Upper lobe of left lung (tissue), 4 donors: ENCODE measurements at regions not wholly inside any gene's neighbourhood (a gene's known extent, or its start where the extent isn't known, plus 50 kb on each side); places are given as distances from the start of the nearest gene placed in this dataset.

Experiments
- EP300 ChIP-seq, 4 donors: sonication (generic); formaldehyde crosslinking; IDR thresholded peaks; one replicate each; pipeline ENCODE4 v1.5.1; 2017; ENCODE audit warnings: antibody characterized with exemption in 4 of 4, control low read depth in 2 of 4
- TF ChIP-seq, protein P1 (sequence below), 6 experiments: fragments of 450-650 bp in 4 of 6; fragments of 200-600 bp in 2 of 6; sonication (generic) in 2 of 6; IDR thresholded peaks; one replicate each; pipeline ENCODE4 v1.5.1; 2016 to 2019; ENCODE audit warnings: antibody characterized with exemption in 6 of 6

GRCh38 chr5:88389338-88390095 is 120.9 kb upstream of the TMEM161B start:
- TF ChIP-seq, protein P1, sequence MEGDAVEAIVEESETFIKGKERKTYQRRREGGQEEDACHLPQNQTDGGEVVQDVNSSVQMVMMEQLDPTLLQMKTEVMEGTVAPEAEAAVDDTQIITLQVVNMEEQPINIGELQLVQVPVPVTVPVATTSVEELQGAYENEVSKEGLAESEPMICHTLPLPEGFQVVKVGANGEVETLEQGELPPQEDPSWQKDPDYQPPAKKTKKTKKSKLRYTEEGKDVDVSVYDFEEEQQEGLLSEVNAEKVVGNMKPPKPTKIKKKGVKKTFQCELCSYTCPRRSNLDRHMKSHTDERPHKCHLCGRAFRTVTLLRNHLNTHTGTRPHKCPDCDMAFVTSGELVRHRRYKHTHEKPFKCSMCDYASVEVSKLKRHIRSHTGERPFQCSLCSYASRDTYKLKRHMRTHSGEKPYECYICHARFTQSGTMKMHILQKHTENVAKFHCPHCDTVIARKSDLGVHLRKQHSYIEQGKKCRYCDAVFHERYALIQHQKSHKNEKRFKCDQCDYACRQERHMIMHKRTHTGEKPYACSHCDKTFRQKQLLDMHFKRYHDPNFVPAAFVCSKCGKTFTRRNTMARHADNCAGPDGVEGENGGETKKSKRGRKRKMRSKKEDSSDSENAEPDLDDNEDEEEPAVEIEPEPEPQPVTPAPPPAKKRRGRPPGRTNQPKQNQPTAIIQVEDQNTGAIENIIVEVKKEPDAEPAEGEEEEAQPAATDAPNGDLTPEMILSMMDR (IDR thresholded peaks at IDR 0.05), result no peak
- TF ChIP-seq EP300 (IDR thresholded peaks at IDR 0.05), result no peak
